GM21447 (cell line): ENCODE measurements at regions not wholly inside any gene's neighbourhood (a gene's known extent, or its start where the extent isn't known, plus 50 kb on each side); places are given as distances from the start of the nearest gene placed in this dataset.

Source experiments
- ATAC-seq: cut with Tn5 transposase; IDR thresholded peaks from one replicate; pipeline ENCODE4 v1.9.1; 2021; ENCODE audit not compliant: unreplicated experiment

DNA sequence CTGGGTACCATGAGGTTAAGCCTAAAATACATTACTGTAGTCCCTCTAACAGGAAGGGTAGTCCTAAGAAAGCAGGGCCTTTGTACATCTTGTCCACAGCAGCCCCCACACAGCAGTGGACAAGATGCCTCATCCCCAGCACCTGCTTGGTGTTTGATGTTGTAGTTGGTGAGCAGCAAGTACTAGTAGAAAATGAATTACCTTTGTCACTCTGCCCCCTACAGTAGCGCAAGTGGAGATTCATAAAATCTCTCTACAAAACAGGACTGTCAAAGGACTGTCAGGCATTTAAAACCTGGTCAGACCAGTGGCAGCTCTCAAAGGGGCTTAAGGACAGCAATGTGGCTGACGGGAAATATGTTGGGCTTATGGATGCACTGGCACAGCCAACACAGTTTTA, 122.5 kb downstream of the TMEM174 start:
- no peak for ATAC-seq

DNA sequence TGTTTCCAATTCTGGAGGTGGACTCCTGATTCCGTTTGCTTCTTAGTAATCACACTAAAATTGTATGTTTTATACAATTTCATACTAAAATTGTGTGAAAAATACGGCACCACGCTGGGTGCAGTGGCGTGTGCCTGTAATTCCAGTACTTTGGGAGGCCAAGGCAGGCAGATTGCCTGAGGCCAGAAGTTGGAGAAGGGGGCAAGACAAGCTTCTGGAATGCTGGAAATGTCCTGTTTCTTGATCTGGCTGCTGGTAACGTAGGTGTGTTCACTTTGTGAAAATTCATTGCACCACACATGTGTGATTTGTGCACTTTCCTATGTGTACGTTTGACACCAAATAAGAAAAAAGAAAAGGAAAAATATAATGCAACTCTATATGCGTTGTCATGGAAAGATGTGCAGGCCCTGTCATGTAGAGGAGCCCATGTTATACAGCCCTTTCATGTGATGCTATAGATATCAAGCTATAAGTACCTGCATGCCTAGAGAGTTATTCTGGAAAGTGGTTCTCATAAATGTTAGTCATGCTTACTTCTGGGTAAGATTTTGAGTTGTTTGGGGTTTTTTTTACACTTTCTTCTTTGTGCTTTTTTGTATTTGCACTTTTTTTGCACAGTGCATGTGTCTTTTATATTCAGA, 119.9 kb downstream of the TMEM174 start:
- ATAC-seq = no peak

GRCh38 chr5:73291873-73292272, 118.9 kb downstream of the TMEM174 start:
- no peak for ATAC-seq

GRCh38 chr5:73290242-73290641, 117.2 kb downstream of the TMEM174 start:
- ATAC-seq = no peak

DNA sequence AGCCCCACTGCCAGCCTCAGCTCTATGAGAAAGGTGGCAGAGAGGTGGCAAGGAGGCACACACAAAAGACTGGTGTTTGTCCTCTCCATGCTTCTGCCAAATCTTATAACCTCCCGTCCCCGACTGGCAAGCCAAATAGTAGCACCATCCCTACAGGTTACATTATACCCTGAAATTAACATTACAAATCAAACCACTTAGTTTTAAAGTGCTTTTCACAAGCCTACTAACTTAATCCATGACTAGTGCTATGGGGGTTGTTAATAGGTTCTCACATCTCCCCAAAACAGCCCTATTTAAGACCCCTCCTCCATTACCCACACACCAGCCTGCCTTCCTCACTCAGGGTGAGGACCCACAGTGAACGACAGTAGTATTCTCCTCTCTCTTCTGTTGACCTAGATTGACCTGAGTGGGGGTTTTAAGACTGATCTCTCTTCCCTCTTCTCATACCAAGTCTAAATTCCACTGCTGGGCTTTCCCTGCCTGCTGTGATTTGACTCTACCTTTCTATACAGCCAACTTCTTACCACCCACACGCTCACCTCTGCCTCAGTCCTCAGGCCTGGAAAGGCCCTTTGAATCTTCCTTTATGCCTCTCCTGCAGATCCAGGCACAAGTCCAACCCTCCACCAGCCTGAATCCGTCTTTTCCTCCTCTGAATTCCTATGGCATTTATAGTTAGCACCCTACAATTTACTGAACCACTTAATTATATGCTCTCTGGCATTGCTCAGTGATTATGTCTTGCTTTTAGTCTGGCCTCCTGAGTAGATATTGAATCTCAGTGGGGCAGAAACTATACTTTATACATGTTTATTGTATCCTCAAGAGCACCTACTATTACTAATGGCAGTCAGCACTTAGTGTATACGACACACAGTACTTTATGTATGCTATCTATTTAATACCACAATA, 116.1 kb downstream of the TMEM174 start:
- ATAC-seq = no peak

DNA sequence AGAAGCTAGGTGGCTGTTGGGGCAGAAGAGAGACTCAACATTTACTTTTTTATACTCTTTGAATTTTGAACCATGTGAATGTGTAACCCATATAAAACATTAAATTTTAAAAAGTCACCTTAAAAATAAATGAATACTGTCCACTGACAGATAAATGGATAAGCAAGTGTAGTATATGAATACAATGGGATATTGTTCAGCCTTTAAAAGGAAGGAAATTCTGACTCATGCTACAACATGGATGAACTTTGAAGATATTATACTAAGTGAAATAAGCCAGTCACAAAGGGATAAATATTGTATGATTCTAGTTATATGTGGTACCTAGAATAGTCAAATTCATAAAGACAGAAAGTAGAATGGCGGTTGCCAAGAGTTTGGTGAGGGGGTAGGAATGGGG, 113.9 kb downstream of the TMEM174 start:
- no peak for ATAC-seq

DNA sequence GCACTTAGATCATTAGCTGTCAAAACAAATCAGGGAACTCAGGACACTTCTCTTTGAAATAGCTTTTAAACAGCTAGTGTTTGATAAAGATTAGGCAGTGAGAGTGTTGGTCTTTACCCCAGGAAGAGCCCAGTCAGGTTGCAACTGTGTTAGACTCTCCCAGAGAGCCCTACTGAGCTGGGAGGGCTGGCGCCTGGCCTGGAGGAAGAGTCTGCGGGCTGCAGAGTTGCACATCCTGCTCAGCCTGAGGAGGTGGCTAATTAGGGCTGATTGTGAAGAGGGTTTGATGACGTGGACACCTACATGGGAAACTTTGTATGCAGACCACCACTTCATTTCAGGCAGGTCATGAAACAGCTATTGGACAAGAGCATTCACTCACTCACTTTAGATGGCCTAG, 112.0 kb downstream of the TMEM174 start:
- ATAC-seq = no peak

- no peak for ATAC-seq
These were observed 111.3 kb downstream of the TMEM174 start for GRCh38 chr5:73284220-73284795.

DNA sequence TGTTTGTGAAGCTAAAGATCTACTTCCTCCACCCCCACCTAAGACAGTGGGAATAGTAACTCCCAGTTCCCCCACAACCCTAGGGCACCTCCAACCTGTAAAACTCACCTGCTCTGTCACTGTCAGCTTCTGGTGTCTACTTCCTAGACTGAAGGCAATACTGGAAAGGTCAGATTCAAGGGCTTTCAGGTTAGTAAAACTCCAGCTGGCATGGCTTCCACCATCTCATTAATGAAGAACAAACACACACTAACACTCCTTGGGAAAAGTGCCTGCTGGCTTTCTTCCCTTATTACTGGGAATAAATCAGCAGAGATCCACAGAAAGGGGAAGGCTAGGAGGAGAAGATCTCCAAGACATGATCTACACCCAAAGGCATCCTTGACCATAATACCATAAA, 109.9 kb downstream of the TMEM174 start:
- ATAC-seq = no peak

DNA sequence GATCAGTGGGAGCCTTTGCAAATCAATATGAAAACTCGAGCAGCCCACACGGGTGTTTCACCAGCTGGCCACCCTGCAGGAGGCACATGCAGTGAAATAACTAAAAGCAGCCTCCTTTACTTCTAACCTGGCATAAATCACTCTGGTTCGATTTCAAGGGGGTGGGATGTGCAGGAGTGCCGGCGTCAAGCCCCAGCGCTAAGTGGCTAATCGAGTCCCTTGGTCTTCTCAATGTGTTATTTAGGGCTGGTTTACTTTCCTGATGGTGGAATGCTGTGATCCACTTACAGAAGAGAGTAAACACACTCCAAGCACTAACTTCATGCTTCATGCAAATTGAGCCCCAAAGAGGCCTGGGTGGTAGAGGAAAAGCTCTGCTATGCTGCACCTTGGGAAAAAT, 109.4 kb downstream of the TMEM174 start:
- ATAC-seq = no peak

DNA sequence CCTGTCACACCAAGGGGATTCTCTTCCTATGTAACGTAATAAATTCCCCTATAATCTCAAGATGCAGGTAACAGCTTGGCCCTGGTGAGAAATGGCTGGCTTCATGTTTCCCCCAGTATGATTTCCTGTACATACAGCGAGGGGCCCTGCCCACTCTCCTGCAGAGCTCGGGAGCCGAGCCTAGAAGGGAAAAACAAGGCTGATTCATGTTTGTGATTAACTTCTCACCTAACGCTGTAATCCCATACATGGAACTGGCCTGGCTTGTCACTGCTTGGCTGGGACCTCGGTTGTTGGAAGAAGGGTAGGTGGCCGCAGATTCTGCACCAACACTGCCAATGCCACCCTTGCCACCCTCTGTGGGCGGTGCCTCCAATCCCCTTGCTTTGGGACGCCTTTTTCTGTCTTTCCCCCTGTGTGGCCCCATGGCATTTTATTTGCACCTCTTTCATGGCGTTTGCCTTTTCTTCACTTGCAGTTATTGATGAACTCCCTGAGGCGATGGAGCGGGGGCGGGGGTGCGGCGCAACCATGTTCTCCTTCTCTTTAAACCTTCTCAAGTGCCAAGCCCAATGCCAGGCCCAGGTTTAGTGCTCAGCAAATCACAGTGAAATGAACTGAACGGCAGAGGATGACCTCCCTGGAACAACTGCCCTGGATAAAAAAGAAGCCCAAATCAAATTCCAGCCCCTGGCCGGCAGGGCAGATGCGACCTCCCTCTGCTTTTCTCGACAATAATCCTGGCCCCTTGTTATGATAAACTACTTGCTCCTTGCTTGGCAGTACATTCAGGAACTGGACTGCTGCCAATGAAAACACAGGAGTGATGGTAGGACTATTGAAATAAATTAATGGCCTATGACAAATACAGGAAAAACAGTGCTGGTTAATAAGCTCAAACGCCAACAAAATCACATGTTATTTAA, 108.1 kb downstream of the TMEM174 start:
- no peak for ATAC-seq

DNA sequence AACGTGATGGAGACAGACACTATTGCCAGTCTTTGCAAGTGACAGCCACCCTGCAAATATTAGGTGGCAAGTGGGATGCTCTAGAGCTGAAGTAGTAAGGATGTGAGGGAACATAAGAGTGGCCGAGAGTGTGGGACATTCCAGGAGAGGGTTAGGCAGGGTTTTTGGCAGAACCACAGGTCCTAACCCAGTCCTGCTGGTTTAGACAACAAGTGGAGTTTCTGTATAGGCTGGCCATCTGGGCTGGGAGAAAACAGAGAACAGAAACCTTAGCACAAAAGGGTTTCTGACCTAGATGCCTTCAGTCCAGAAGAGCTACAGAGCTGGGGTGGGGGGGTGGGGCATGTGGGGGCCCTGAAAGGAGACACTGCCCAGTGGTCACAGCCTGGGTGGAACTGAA, 107.4 kb downstream of the TMEM174 start:
- ATAC-seq = no peak

DNA sequence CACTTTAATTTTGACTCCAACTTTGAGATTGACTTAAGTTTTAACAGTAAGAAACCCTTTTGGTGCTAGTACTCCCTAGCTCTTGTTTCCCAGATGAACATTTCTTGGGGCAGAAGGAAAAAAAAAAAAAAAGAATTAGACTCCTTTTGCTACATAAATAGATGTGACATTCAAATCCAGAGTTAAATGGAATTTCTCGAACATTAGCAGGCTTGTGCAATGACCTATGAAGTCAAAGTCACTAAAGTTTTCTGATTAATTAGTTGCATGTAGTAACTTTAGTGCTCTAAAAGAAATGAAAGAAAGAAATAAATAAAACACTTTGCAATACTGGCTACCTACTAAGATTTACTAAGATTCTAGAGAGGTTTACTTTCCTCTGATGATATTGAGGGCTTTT, 106.8 kb downstream of the TMEM174 start:
- ATAC-seq = no peak

DNA sequence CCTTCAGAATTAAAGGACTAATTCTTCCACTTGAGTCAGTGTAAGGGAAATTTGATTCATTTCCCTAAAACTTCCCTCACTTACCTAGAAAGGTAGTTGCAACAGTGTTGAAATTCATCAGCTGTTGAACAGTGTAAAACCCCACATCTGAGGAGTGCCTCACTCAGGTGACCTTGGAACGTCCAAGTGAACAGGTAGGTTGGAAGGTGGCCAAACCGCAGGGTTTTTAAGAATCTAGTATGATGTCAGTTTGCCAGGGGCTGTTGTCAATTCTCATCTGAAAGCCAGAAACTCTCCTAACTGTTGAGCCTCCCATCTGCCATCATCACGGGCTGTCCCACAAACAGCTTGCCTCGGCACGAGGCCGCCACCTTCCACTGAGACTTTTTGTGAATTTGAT, 105.7 kb downstream of the TMEM174 start:
- ATAC-seq = no peak

- ATAC-seq = no peak
These were observed 102.1 kb downstream of the TMEM174 start for GRCh38 chr5:73274881-73275663.

GRCh38 chr5:73274121-73274520, 101.1 kb downstream of the TMEM174 start:
- no peak for ATAC-seq

- ATAC-seq = no peak
These were observed 100.5 kb downstream of the TMEM174 start for GRCh38 chr5:73273379-73274050.

DNA sequence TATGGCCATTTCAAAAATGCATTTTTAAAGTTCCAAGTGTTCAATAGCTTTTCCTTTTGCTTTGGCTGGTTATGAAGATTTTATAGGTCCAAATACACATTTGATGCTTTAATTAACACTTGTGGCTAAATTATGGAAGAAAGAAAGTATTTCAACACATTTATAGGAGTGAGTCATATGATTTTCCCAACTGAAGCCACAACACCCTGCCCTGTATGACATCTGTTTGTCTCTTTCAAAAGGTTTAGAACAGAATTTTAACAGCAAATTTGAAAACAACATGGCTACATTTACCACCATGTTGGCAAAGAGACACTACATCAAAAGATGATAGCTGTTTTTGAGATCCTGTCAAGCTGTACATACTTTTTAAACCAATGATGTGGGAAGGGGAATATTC, 99.4 kb downstream of the TMEM174 start:
- no peak for ATAC-seq

DNA sequence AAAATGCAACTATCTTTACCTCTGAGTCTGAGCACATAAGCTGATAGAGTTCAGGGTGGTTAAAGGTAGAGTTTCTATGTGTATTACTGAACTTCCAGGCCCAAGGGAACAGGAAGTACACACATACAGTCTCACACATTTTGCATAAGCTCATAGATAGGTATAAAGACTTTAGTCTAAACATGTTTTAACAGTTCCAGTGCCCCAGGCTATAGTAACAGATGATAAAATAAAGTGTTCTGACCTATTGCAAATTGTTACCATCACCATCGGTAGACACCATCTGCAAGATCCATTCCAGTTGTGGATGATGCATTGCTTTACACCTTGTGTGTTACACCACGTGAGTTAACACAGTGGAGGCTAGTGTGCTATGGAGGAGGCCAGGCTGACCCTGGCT, 95.8 kb downstream of the TMEM174 start:
- no peak for ATAC-seq
